ENCODE measurements at regions not wholly inside any gene's neighbourhood (a gene's known extent, or its start where the extent isn't known, plus 50 kb on each side); places are given as distances from the start of the nearest gene placed in this dataset.

DNA sequence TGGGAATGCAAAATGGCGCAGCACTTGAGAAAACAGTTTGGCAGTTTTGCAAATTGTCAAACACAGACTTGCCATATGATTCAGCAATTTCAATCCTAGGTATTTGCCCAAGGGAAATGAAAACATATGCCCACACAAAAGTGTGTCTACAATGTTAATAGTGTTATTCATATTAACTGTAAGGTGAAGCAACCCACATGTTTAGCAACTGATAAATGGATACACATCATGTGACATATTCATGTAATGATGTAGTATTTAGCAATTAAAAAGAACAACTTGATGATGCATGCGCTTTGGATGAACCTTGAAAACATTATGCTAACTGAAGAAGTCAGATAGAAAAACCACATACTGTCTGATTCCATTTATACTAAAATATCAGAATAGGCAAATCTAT lies 539.0 kb upstream of the PPP2R3A start:
- TF ChIP-seq CTCF (IDR thresholded peaks at IDR 0.05 in 2 of 3, conservative IDR thresholded peaks at IDR 0.05 in 1 of 3; ENCODE audit: insufficient read depth in 2 of 3, low read depth in 1 of 3, low read length in 3 of 3) (no peak), ZFP1 (CRISPR knock-in tag; IDR thresholded peaks at IDR 0.05) (no peak), MYC (IDR thresholded peaks at IDR 0.05; ENCODE audit: low read depth, low read length) (no peak), MYC (CRISPR knock-in tag; IDR thresholded peaks at IDR 0.05; ENCODE audit: borderline replicate concordance, low read depth) (no peak), COPS2 (conservative IDR thresholded peaks at IDR 0.05) (no peak)

Measured in K562 (cell line).